Spleen (tissue), 11 donors: ENCODE measurements at regions not wholly inside any gene's neighbourhood (a gene's known extent, or its start where the extent isn't known, plus 50 kb on each side); places are given as distances from the start of the nearest gene placed in this dataset.

Experiments
- DNase-seq: peaks from one replicate; pipeline ENCODE4 v3.0.0-alpha.2; 2020
- H3K27ac ChIP-seq, 8 donors: fragments of 200-600 bp; sonication (generic) in 7 of 8; 1 replicate in 4 of 8; 2 replicates in 4 of 8; pipeline versions ENCODE4 v1.5.0 to v1.8.0; 2016 to 2021; ENCODE audit warnings: inconsistent platforms in 4 of 8, mild to moderate bottlenecking in 4 of 8, moderate library complexity in 1 of 8
- H3K27me3 ChIP-seq, 7 donors: fragments of 200-600 bp; sonication (generic) in 6 of 7; replicated peaks in 1 of 7; 1 replicate in 4 of 7; 2 replicates in 3 of 7; pipeline versions ENCODE4 v1.5.0 to v1.8.0; 2016 to 2021; ENCODE audit warnings: inconsistent platforms in 3 of 7, mild to moderate bottlenecking in 1 of 7
- H3K36me3 ChIP-seq, 6 donors: fragments of 200-600 bp; sonication (generic) in 5 of 6; 1 replicate in 4 of 6; 2 replicates in 2 of 6; pipeline versions ENCODE4 v1.5.0 to v1.8.0; 2016 to 2021; ENCODE audit warnings: inconsistent platforms in 2 of 6
- H3K4me1 ChIP-seq, 6 donors: fragments of 200-600 bp; sonication (generic) in 5 of 6; 1 replicate in 3 of 6; 2 replicates in 3 of 6; pipeline versions ENCODE4 v1.5.0 to v1.8.0; 2016 to 2021; ENCODE audit warnings: inconsistent platforms in 3 of 6
- H3K4me3 ChIP-seq, 8 donors: fragments of 200-600 bp; sonication (generic) in 7 of 8; 1 replicate in 4 of 8; 2 replicates in 4 of 8; pipeline versions ENCODE4 v1.5.0 to v1.8.0; 2016 to 2021; ENCODE audit warnings: inconsistent platforms in 4 of 8, mild to moderate bottlenecking in 4 of 8, moderate library complexity in 2 of 8
- H3K9me3 ChIP-seq, 8 donors: fragments of 200-600 bp; sonication (generic) in 7 of 8; 1 replicate in 4 of 8; 2 replicates in 4 of 8; pipeline versions ENCODE4 v1.5.0 to v1.8.0; 2016 to 2021; ENCODE audit warnings: inconsistent platforms in 4 of 8
- CTCF ChIP-seq, 11 experiments: fragments of 200-600 bp in 7 of 11; fragments of 450-650 bp in 4 of 11; sonication (generic) in 4 of 11; IDR thresholded peaks in 8 of 11; conservative IDR thresholded peaks in 3 of 11; 1 replicate in 7 of 11; 2 replicates in 4 of 11; pipeline versions ENCODE4 v1.4.0 to v1.8.0; 2016 to 2021; ENCODE audit warnings: antibody characterized with exemption in 11 of 11, inconsistent platforms in 4 of 11, mild to moderate bottlenecking in 1 of 11
- POLR2A ChIP-seq, 3 donors: fragments of 450-650 bp; IDR thresholded peaks; one replicate each; pipeline ENCODE4 v1.5.1; 2017; ENCODE audit warnings: antibody characterized with exemption in 3 of 3, mild to moderate bottlenecking in 1 of 3
- POLR2AphosphoS5 ChIP-seq, 3 donors: sonication (generic); formaldehyde crosslinking; IDR thresholded peaks; one replicate each; pipeline ENCODE4 v1.5.1; 2017; ENCODE audit warnings: antibody characterized with exemption in 3 of 3
- WGBS, 5 donors: extraction: QIAGEN DNeasy Blood & Tissue Kit in 3 of 5; methylation state at CpG; one replicate each; pipeline versions ENCODE4 v1.1.5 to v1.1.7; 2013 to 2018; 5-methylcytosine and 5-hydroxymethylcytosine counted together
- intact Hi-C: fragments of 100-400 bp; cut with DNase I; formaldehyde crosslinking; loops from one replicate; pipeline ENCODE4 v1.15.0; 2023; ENCODE audit warnings: low total_unique reads
- donor health status: healthy with polysubstance abuse.
- donor health status: DM: no; HTN: no; CAD: no; lungs with moderate emphysema.
- donor health status: DM: no; HTN: no; CAD: no.
- donor health status: Bipolar disorder and iron deficiency.
- donor health status: healthy.
- donor health status: DM: no; HTN: no; CAD: no.
- donor health status: DM: yes; HTN: yes; CAD: no.

- no peak for DNase-seq
- intact Hi-C loops, result no loop called here
- H3K27ac ChIP-seq, result no peak overlapping the region
- no peaks in the 10 kb centered on the region for H3K36me3 ChIP-seq
- H3K9me3 ChIP-seq, result no peaks in the 10 kb centered on the region
- WGBS, 5 donors, result 52 to 74% (median 68%) methylated on average over 4 of the region's 4 CpGs
- TF ChIP-seq CTCF (IDR thresholded peaks at IDR 0.05 in 8 of 11, conservative IDR thresholded peaks at IDR 0.05 in 3 of 11) (no peak), POLR2A (IDR thresholded peaks at IDR 0.05) (no peak), POLR2AphosphoS5 (IDR thresholded peaks at IDR 0.05) (no peak)
- H3K27me3 ChIP-seq, result no peaks in the 10 kb centered on the region
- H3K4me1 ChIP-seq, result no peaks in the 10 kb centered on the region
- H3K4me3 ChIP-seq, result no peak overlapping the region
Measured at GRCh38 chr2:211174631-211175030, 618.2 kb downstream of the CPS1 start.

GRCh38 chr2:211175956-211176355 lies 619.6 kb downstream of the CPS1 start:
- 65 to 93% (median 72%) methylated on average over 2 of the region's 2 CpGs for WGBS, 5 donors
- TF ChIP-seq CTCF (IDR thresholded peaks at IDR 0.05 in 8 of 11, conservative IDR thresholded peaks at IDR 0.05 in 3 of 11) (no peak), POLR2A (IDR thresholded peaks at IDR 0.05) (no peak), POLR2AphosphoS5 (IDR thresholded peaks at IDR 0.05) (no peak)
- Histone ChIP-seq H3K9me3 (no peaks in the 10 kb centered on the region), H3K27me3 (no peaks in the 10 kb centered on the region), H3K27ac (no peak overlapping the region), H3K4me3 (no peak overlapping the region), H3K36me3 (no peaks in the 10 kb centered on the region), H3K4me1 (no peaks in the 10 kb centered on the region)
- intact Hi-C loops, result no loop called here
- no peak for DNase-seq

- TF ChIP-seq CTCF (IDR thresholded peaks at IDR 0.05 in 8 of 11, conservative IDR thresholded peaks at IDR 0.05 in 3 of 11) (no peak), POLR2AphosphoS5 (IDR thresholded peaks at IDR 0.05) (no peak), POLR2A (IDR thresholded peaks at IDR 0.05) (no peak)
- Histone ChIP-seq H3K4me3 (no peak overlapping the region), H3K4me1 (no peaks in the 10 kb centered on the region), H3K36me3 (no peaks in the 10 kb centered on the region), H3K27ac (no peak overlapping the region), H3K27me3 (no peaks in the 10 kb centered on the region), H3K9me3 (no peaks in the 10 kb centered on the region)
- intact Hi-C loops, result no loop called here
- no peak for DNase-seq
Measured at GRCh38 chr2:211176514-211177141, 620.2 kb downstream of the CPS1 start.

GRCh38 chr2:211181626-211182025 lies 625.2 kb downstream of the CPS1 start:
- TF ChIP-seq POLR2A (IDR thresholded peaks at IDR 0.05) (no peak), POLR2AphosphoS5 (IDR thresholded peaks at IDR 0.05) (no peak), CTCF (IDR thresholded peaks at IDR 0.05 in 8 of 11, conservative IDR thresholded peaks at IDR 0.05 in 3 of 11) (no peak)
- Histone ChIP-seq H3K36me3 (no peaks in the 10 kb centered on the region), H3K27me3 (no peaks in the 10 kb centered on the region), H3K4me3 (no peak overlapping the region), H3K27ac (no peak overlapping the region), H3K4me1 (no peaks in the 10 kb centered on the region), H3K9me3 (no peaks in the 10 kb centered on the region)
- whole genome bisulfite sequencing, 5 donors, result 59 to 75% (median 62%) methylated on average over 5 of the region's 5 CpGs
- DNase-seq, result no peak
- intact Hi-C loops, result no loop called here
